SK-N-SH treated with all-trans-retinoic acid at 6 μM for 48 hours (cell line): ENCODE measurements at regions not wholly inside any gene's neighbourhood (a gene's known extent, or its start where the extent isn't known, plus 50 kb on each side); places are given as distances from the start of the nearest gene placed in this dataset.
"Not testable (repeated sequence)": the region's sequence is repeated elsewhere in the genome, so short reads cannot be mapped to it uniquely, and the experiment has no call there.

ENCODE experiments used
- ATAC-seq: fragments of 200-7000 bp; cut with Tn5 transposase; 3 replicates; pipeline ENCODE4 v1.9.1; 2020; ENCODE audit warnings: mild to moderate bottlenecking, moderate library complexity
- ARNTL ChIP-seq: fragments of 450-650 bp; formaldehyde crosslinking; IDR thresholded peaks from 2 replicates; pipeline ENCODE4 v1.5.0; 2020; ENCODE audit warnings: low read depth, mild to moderate bottlenecking, moderate library complexity, borderline replicate concordance
- BACH2 ChIP-seq: fragments of 250-450 bp; sonication (Bioruptor Pico); IDR thresholded peaks from 2 replicates; pipeline ENCODE4 v1.9.0; 2021; ENCODE audit warnings: mild to moderate bottlenecking, borderline replicate concordance
- CSDC2 ChIP-seq: fragments of 250-450 bp; sonication (Bioruptor Pico); IDR thresholded peaks from 2 replicates; pipeline ENCODE4 v1.5.0; 2020; ENCODE audit warnings: mild to moderate bottlenecking, moderate library complexity
- ESRRG ChIP-seq: fragments of 250-450 bp; sonication (Bioruptor Pico); IDR thresholded peaks from 2 replicates; pipeline ENCODE4 v1.6.1; 2021; ENCODE audit warnings: mild to moderate bottlenecking
- GLIS3 ChIP-seq: fragments of 250-450 bp; sonication (Bioruptor Pico); IDR thresholded peaks from 2 replicates; pipeline ENCODE4 v1.5.0; 2020; ENCODE audit warnings: mild to moderate bottlenecking, moderate library complexity
- OSR1 ChIP-seq: fragments of 250-450 bp; sonication (Bioruptor Pico); IDR thresholded peaks from 2 replicates; pipeline ENCODE4 v1.8.0; 2022; ENCODE audit warnings: moderate library complexity, mild to moderate bottlenecking, inconsistent platforms
- PPARA ChIP-seq: fragments of 250-450 bp; sonication (Bioruptor Pico); IDR thresholded peaks from 2 replicates; pipeline ENCODE4 v1.5.0; 2020; ENCODE audit warnings: mild to moderate bottlenecking, borderline replicate concordance
- RARB ChIP-seq: fragments of 250-450 bp; sonication (Bioruptor Pico); IDR thresholded peaks from 2 replicates; pipeline ENCODE4 v1.8.0; 2021; ENCODE audit warnings: mild to moderate bottlenecking, moderate library complexity
- SNAI2 ChIP-seq: fragments of 250-450 bp; sonication (Bioruptor Pico); IDR thresholded peaks from 2 replicates; pipeline ENCODE4 v1.5.0; 2020; ENCODE audit warnings: mild to moderate bottlenecking, moderate library complexity
- TCF4 ChIP-seq: fragments of 250-450 bp; sonication (Bioruptor Pico); IDR thresholded peaks from 2 replicates; pipeline ENCODE4 v1.8.0; 2021; ENCODE audit warnings: mild to moderate bottlenecking, moderate library complexity, borderline replicate concordance
- TOX ChIP-seq: fragments of 250-450 bp; sonication (Bioruptor Pico); IDR thresholded peaks from 2 replicates; pipeline ENCODE4 v1.8.0; 2021; ENCODE audit warnings: mild to moderate bottlenecking, moderate library complexity, borderline replicate concordance
- ZC3H10 ChIP-seq: fragments of 250-450 bp; sonication (Bioruptor Pico); IDR thresholded peaks from 2 replicates; pipeline ENCODE4 v1.5.1; 2021; ENCODE audit warnings: mild to moderate bottlenecking, moderate library complexity
- ZFP3 ChIP-seq: fragments of 250-450 bp; sonication (Bioruptor Pico); IDR thresholded peaks from 2 replicates; pipeline ENCODE4 v1.5.0; 2020; ENCODE audit warnings: mild to moderate bottlenecking, moderate library complexity
- ZNF565 ChIP-seq: fragments of 450-650 bp; formaldehyde crosslinking; conservative IDR thresholded peaks from 2 replicates; pipeline ENCODE4 v1.5.0; 2020; ENCODE audit warnings: low read depth, mild to moderate bottlenecking, moderate library complexity
- ZNF70 ChIP-seq: fragments of 450-650 bp; formaldehyde crosslinking; IDR thresholded peaks from 2 replicates; pipeline ENCODE4 v1.5.0; 2020; ENCODE audit warnings: mild to moderate bottlenecking, moderate library complexity
- ZNF8 ChIP-seq: fragments of 450-650 bp; formaldehyde crosslinking; IDR thresholded peaks from 2 replicates; pipeline ENCODE4 v1.5.0; 2020; ENCODE audit warnings: mild to moderate bottlenecking, moderate library complexity
- TF ChIP-seq, protein P1 (sequence below): fragments of 250-450 bp; sonication (Bioruptor Pico); IDR thresholded peaks from 2 replicates; pipeline ENCODE4 v1.8.0; 2020; ENCODE audit warnings: mild to moderate bottlenecking, moderate library complexity, borderline replicate concordance
- TF ChIP-seq, protein P2 (sequence below): fragments of 250-450 bp; sonication (Bioruptor Pico); IDR thresholded peaks from 2 replicates; pipeline ENCODE4 v1.8.0; 2021; ENCODE audit warnings: low read depth, mild to moderate bottlenecking, moderate library complexity, borderline replicate concordance

DNA sequence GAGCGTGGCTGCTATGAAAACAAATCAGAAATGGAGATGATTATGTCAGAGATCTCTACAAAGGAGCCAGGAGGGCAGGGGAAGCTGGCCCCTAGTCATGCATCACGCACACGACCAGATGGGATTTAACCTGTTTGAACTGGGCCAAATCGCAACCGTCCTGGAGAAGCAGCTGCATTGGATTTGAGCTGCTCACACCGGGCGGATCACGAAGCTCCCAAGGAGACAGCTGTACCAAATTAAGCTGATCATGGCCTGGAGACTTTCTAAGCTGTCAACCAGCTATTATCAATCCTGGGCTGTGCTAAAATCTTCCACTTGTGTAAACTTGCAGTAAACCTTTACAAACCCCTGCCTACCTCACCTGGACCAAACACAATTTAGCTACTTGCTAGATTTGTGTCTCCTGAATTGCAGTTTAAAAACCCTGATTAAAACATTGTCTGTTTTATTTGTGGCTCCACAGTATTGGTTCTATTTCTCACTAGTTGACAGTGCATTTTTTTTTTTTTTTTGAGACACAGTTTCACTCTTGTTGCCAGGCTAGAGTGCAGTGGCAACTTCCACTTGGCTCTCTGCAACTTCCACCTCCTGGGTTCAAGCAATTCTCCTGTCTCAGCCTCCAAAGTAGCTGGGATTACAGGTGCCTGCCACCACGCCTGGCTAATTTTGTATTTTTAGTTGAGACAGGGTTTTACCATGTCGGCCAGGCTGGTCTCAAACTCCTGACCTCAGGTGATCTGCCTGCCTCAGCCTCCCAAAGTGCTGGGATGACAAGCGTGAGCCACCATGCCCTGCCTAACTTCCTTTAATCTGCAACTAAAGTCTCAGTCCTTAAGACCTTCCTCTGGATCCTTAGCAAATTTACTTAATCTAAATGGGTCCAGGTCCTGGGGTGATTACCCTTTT, 98.3 kb upstream of the GRIN2A start:
- no peak for ATAC-seq
- no peak for TF ChIP-seq SNAI2 (CRISPR knock-in tag)
- TF ChIP-seq TCF4 (CRISPR knock-in tag) = peak; percentile 43; the same call in 1 of the 2 replicates
- no peak for TF ChIP-seq ZNF8 (CRISPR knock-in tag)
- TF ChIP-seq, protein P1, sequence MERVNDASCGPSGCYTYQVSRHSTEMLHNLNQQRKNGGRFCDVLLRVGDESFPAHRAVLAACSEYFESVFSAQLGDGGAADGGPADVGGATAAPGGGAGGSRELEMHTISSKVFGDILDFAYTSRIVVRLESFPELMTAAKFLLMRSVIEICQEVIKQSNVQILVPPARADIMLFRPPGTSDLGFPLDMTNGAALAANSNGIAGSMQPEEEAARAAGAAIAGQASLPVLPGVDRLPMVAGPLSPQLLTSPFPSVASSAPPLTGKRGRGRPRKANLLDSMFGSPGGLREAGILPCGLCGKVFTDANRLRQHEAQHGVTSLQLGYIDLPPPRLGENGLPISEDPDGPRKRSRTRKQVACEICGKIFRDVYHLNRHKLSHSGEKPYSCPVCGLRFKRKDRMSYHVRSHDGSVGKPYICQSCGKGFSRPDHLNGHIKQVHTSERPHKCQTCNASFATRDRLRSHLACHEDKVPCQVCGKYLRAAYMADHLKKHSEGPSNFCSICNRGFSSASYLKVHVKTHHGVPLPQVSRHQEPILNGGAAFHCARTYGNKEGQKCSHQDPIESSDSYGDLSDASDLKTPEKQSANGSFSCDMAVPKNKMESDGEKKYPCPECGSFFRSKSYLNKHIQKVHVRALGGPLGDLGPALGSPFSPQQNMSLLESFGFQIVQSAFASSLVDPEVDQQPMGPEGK (CRISPR knock-in tag) = no peak
- TF ChIP-seq OSR1 (CRISPR knock-in tag) = no peak
- TF ChIP-seq, all 23 proteins: peak for 1

DNA sequence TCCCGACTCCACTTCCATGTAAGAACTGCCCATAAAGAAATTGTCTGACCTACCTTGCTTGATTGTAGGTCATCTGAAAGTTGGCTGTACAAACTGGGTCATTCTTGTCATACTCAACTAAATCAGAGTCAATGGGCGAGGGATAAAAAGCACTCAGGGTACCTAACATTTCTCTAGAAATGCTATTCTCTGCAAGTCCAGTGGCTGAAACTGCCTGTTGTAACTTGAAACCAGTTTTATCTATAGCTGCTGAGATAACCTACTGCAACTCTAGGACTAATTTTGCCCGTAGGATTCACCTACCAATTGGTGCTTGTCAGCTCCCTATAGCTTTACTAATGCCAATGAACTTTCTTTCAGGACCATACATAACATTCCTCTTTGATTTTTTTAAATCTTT, 100.1 kb upstream of the GRIN2A start:
- TF ChIP-seq GLIS3 (CRISPR knock-in tag) (no peak), TOX (CRISPR knock-in tag) (no peak)
- TF ChIP-seq, protein P1 (CRISPR knock-in tag) = no peak
- no peak for ATAC-seq

- ATAC-seq = not testable (repeated sequence)
Measured at GRCh38 chr16:10283246-10283645, 101.0 kb upstream of the GRIN2A start.

- not testable (repeated sequence) for ATAC-seq
Measured at GRCh38 chr16:10290467-10291105, 95.3 kb upstream of the ATF7IP2 start.

DNA sequence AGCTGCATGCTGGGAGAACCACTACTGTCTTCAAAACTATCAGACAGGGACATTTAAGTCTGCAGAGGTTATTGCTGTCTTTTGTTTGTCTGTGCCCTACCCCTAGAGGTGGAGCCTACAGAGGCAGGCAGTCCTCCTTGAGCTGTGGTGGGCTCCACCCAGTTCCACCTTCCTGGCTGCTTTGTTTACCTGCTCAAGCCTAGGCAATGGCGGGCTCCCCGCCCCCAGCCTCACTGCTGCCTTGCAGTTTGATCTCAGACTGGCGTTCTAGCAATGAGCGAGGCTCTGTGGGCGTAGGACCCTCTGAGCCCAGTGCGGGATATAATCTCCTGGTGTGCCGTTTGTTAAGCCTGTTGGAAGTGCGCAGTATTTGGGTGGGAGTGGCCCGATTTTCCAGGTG, 93.7 kb upstream of the ATF7IP2 start:
- not testable (repeated sequence) for ATAC-seq

DNA sequence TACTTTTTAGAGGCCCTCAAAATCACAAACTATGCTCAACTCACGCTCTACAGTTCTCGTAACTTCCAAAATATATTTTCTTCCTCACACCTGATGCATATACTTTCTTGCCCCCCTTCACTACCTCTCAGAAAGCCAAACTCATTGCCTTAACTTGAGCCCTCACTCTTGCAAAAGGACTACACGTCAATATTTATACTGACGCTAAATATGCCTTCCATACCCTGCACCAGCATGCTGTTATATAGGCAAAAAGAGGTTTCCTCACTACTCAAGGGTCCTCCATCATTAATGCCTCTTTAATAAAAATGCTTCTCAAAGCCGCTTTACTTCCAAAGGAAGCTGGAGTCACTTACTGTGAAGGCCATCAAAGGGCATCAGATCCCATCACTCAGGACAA, 92.9 kb upstream of the ATF7IP2 start:
- not testable (repeated sequence) for ATAC-seq

GRCh38 chr16:10294153-10294552, 91.7 kb upstream of the ATF7IP2 start:
- ATAC-seq = not testable (repeated sequence)

DNA sequence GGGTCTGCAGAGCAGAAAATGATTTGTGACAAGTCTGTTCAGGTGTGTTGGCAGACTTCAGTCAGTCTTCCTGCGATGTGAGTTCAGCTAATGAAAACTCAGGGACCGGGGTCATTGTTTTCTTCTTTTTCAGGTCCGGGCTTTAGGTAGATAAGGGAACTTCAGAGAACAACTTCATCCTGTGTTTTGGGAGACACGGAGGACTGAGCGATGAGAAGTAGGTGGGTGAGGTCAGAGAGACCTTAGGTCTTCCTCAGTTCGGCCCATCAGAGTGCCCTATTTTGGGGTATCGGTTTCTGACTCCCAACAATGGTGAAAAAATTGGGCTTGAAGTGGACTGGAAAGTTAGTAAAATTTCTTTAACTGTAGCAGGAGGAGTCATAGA, 88.9 kb upstream of the ATF7IP2 start:
- no peak for ATAC-seq
- TF ChIP-seq GLIS3 (CRISPR knock-in tag) (no peak), BACH2 (CRISPR knock-in tag) (no peak), SNAI2 (CRISPR knock-in tag) (no peak), RARB (CRISPR knock-in tag) (no peak), ZNF70 (no peak), OSR1 (CRISPR knock-in tag) (no peak), ZC3H10 (CRISPR knock-in tag) (no peak), PPARA (no peak), ZNF565 (CRISPR knock-in tag) (no peak), CSDC2 (no peak), TOX (CRISPR knock-in tag) (no peak), ARNTL (CRISPR knock-in tag) (no peak), ZFP3 (CRISPR knock-in tag) (no peak), ESRRG (CRISPR knock-in tag) (no peak)
- TF ChIP-seq, protein P2, sequence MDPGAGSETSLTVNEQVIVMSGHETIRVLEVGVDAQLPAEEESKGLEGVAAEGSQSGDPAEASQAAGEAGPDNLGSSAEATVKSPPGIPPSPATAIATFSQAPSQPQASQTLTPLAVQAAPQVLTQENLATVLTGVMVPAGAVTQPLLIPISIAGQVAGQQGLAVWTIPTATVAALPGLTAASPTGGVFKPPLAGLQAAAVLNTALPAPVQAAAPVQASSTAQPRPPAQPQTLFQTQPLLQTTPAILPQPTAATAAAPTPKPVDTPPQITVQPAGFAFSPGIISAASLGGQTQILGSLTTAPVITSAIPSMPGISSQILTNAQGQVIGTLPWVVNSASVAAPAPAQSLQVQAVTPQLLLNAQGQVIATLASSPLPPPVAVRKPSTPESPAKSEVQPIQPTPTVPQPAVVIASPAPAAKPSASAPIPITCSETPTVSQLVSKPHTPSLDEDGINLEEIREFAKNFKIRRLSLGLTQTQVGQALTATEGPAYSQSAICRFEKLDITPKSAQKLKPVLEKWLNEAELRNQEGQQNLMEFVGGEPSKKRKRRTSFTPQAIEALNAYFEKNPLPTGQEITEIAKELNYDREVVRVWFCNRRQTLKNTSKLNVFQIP (CRISPR knock-in tag) = no peak
